Dendritic cell treated with granulocyte-macrophage colony-stimulating factor and Interleukin-4, amounts not matched to agents 40 ng/mL and 50 ng/mL, for 4 days (primary cell): ENCODE measurements at regions not wholly inside any gene's neighbourhood (a gene's known extent, or its start where the extent isn't known, plus 50 kb on each side); places are given as distances from the start of the nearest gene placed in this dataset.

Source experiments
- H3K27ac Mint-ChIP-seq: one replicate; pipeline ENCODE4 v1.8.0; 2022; ENCODE audit warnings: mild to moderate bottlenecking, mixed read lengths
- H3K27me3 Mint-ChIP-seq: one replicate; pipeline ENCODE4 v1.8.0; 2022; ENCODE audit warnings: mild to moderate bottlenecking, mixed read lengths
- H3K36me3 Mint-ChIP-seq: one replicate; pipeline ENCODE4 v1.8.0; 2022; ENCODE audit warnings: low read depth, mixed read lengths
- H3K4me1 Mint-ChIP-seq: one replicate; pipeline ENCODE4 v1.8.0; 2022; ENCODE audit warnings: low read depth, mixed read lengths
- H3K4me3 Mint-ChIP-seq: one replicate; pipeline ENCODE4 v1.8.0; 2022; ENCODE audit warnings: mild to moderate bottlenecking, moderate library complexity, mixed read lengths
- H3K9me3 Mint-ChIP-seq: one replicate; pipeline ENCODE4 v1.8.0; 2022; ENCODE audit warnings: mixed read lengths
- intact Hi-C: fragments of 100-400 bp; cut with micrococcal nuclease; formaldehyde crosslinking; loops from one replicate; pipeline ENCODE4 v1.15.0; 2022

DNA sequence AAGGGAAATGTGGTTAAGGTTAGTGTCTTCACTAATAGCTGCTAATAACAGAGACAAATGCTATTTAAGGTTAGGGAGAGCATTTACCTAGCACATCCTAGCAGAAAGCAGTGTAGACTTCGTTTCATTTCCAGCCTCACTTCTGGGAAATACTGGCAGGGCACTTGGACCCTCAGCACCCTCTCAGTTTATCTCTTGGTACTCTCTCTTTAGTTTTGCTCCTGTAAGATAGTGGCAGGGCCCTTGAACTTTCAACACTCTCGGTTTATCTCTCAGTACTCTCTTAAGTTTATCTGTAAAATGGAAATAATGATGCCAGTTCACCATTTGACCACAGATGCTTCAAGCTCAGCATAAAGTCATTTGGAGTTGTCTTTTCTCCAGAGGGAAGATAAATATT is 118.4 kb downstream of the MBL2 start:
- no peaks in the 10 kb centered on the region for H3K27me3 Mint-ChIP-seq
- H3K4me1 Mint-ChIP-seq = no peaks in the 10 kb centered on the region
- no peaks in the 10 kb centered on the region for H3K9me3 Mint-ChIP-seq
- H3K4me3 Mint-ChIP-seq = no peak overlapping the region
- H3K27ac Mint-ChIP-seq = no peak overlapping the region
- H3K36me3 Mint-ChIP-seq = no peaks in the 10 kb centered on the region
- intact Hi-C loops = no loop called here

DNA sequence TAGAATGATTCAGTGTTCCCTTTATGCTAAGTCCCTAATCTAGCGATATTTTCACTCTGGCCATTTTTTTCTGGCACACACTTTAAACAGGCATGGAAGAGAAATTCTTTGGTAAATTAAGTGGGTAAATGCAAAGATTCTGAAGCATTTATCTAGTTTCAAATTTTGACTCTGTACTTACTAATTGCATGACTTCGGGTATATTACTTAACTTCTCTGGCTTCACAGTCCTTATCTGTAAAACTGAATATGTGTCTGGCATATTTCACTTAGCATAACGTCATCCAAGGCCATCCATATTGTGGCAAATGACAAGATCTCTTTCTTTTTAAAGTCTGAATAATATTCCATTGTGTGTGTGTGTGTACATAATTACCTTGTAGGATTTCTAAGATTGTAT is 114.5 kb downstream of the MBL2 start:
- H3K27me3 Mint-ChIP-seq = no peaks in the 10 kb centered on the region
- no peaks in the 10 kb centered on the region for H3K4me1 Mint-ChIP-seq
- no peak overlapping the region for H3K27ac Mint-ChIP-seq
- no peaks in the 10 kb centered on the region for H3K36me3 Mint-ChIP-seq
- H3K4me3 Mint-ChIP-seq = no peak overlapping the region
- no peaks in the 10 kb centered on the region for H3K9me3 Mint-ChIP-seq
- intact Hi-C loops = no loop called here

DNA sequence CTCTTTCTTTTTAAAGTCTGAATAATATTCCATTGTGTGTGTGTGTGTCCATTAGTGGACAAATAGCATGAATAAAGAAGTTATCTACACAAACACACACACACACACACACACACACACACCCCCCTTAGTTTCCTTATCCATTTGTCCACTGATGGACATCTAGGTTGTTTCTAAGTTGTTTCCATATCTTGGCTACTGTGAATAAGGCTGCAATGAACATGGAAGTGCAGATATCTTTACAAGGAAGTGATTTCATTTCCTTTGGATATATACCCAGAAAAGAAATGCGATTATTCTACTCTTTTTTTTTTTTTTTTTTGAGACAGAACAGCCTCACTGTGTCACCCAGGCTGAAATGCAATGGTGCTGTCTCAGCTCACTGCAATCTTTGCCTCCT is 113.5 kb downstream of the MBL2 start:
- H3K4me3 Mint-ChIP-seq = no peak overlapping the region
- H3K4me1 Mint-ChIP-seq = no peaks in the 10 kb centered on the region
- no peaks in the 10 kb centered on the region for H3K36me3 Mint-ChIP-seq
- no peaks in the 10 kb centered on the region for H3K27me3 Mint-ChIP-seq
- no peaks in the 10 kb centered on the region for H3K9me3 Mint-ChIP-seq
- intact Hi-C loops = no loop called here
- no peak overlapping the region for H3K27ac Mint-ChIP-seq

DNA sequence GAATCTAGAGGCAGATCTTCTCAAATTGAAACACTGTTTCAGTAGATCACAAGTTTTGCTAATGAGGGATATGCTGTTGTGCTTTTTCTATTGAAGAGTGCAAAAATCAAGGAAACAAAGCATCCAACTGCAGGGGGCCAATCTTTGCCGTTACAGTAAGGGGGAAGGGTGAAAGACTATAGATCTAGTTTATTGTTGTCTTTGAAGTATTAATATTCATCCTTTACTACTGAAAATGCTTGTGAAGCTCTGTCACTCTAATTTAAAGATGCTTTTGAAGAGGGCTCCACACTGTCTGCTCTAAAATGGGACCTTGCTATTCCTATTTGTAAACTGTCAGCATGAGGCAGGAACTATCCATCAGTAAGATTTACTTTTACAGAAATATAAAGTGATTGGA is 110.3 kb downstream of the MBL2 start:
- no peaks in the 10 kb centered on the region for H3K36me3 Mint-ChIP-seq
- H3K4me3 Mint-ChIP-seq = no peak overlapping the region
- intact Hi-C loops = no loop called here
- no peaks in the 10 kb centered on the region for H3K27me3 Mint-ChIP-seq
- H3K27ac Mint-ChIP-seq = no peak overlapping the region
- H3K4me1 Mint-ChIP-seq = no peaks in the 10 kb centered on the region
- H3K9me3 Mint-ChIP-seq = peaks cover 17% of the 10 kb centered on the region

DNA sequence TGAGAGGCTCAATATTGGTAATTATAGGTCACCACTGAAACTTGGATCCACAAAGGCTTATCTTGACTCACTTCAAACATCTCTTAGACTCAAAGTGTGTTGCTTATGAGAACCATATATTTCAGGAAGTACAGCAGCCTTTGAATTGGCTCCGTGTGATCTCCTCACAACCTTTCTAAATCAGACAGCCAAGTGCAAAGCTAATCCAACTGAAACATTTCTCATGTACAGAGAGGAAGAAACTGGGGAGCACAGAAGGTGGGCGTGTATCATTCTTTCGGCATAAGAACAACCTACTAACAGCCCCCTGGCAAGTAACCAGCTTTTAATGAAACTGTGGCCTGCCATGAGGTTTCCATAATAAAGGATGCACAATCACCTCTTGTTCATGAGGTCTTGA is 109.4 kb downstream of the MBL2 start:
- no peaks in the 10 kb centered on the region for H3K4me1 Mint-ChIP-seq
- intact Hi-C loops = no loop called here
- no peaks in the 10 kb centered on the region for H3K36me3 Mint-ChIP-seq
- H3K4me3 Mint-ChIP-seq = no peak overlapping the region
- no peak overlapping the region for H3K27ac Mint-ChIP-seq
- no peaks in the 10 kb centered on the region for H3K27me3 Mint-ChIP-seq
- H3K9me3 Mint-ChIP-seq = peaks cover 19% of the 10 kb centered on the region

DNA sequence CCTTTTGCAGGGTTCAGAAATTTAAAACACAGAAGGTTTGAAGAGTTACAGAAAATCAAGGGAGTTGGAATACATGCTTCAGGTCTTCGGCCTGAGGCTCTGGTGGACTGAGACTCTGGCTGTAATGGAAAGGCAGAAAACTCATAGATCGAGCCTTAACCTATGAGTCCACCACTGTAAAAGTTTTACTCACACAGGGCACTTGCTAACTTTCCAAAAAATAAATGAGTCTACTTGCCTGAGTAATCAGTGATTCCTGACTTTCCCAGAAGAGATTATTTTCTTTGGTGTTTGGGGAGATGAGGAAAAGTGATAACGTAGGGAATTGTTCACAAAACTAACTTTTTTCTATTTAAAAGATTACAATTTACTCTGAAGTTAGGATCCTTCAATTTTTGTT is 108.0 kb downstream of the MBL2 start:
- Mint-ChIP-seq H3K27ac (no peak overlapping the region), H3K4me1 (no peaks in the 10 kb centered on the region), H3K36me3 (no peaks in the 10 kb centered on the region), H3K9me3 (peaks cover 22% of the 10 kb centered on the region), H3K27me3 (no peaks in the 10 kb centered on the region), H3K4me3 (no peak overlapping the region)
- intact Hi-C loops = no loop called here

DNA sequence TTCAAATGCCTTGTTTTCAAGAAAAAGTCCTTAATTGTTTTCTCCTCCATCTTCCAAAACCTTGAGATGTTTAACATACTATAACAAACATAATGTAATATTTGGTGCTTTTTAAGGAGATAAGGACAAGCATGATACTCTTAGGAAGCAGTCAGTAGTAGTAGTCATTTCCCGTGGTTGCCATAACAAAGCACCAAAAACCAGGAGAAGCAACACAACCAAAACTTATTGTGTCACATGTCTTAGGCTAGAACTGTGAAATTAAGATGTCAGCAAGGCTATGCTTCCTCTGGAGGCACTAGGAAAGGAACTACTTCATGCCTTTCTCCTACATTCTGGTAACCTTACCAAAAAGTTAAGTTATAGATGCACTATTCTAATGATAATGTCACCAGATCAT is 106.8 kb downstream of the MBL2 start:
- Mint-ChIP-seq H3K27ac (no peak overlapping the region), H3K4me1 (no peaks in the 10 kb centered on the region), H3K27me3 (no peaks in the 10 kb centered on the region), H3K4me3 (no peak overlapping the region), H3K9me3 (peaks cover 29% of the 10 kb centered on the region), H3K36me3 (no peaks in the 10 kb centered on the region)
- intact Hi-C loops = no loop called here

DNA sequence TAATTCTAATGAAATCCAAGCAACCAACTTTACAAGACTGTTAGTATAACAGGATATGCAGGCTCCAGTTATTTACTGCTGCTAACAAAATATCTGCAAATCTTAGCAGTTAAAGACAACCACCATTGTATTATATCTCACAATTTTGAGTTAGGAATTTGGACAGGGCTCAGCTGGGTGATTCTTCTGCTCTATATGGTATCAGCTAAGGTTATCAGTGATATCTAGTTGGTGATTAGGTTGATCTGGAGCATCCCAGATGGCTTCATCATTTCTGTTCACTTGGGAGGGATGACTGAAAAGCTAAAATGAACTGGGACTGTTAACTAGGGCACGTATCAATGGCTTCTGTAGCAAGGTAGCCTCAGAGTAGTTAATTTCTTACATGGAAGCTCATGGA is 105.7 kb downstream of the MBL2 start:
- intact Hi-C loops = no loop called here
- H3K36me3 Mint-ChIP-seq = no peaks in the 10 kb centered on the region
- H3K4me3 Mint-ChIP-seq = no peak overlapping the region

DNA sequence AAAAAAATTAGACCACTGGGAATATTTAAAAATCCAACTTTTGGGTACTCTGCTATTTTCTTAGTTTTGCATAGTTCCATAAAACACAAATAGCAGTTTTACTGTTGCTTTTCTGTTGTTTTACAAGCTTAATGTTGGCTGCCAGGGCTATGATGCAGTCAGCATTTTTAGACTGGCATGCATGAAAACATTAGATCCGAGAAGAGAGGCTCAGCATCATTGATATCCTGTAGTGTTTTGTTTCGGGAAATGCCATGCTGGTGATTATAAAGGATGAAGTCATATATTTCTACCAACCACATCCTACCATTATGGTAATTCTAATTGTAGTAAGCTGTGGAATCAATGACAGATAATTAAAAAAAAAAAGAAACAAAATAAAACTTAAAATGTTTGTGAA is 104.6 kb downstream of the MBL2 start:
- H3K36me3 Mint-ChIP-seq = no peaks in the 10 kb centered on the region
- no peak overlapping the region for H3K4me3 Mint-ChIP-seq
- intact Hi-C loops = no loop called here
- no peak overlapping the region for H3K27ac Mint-ChIP-seq
- H3K27me3 Mint-ChIP-seq = no peaks in the 10 kb centered on the region
- H3K4me1 Mint-ChIP-seq = no peaks in the 10 kb centered on the region
- H3K9me3 Mint-ChIP-seq = peaks cover 29% of the 10 kb centered on the region

More for the DNA sequence above, 105.7 kb downstream of the MBL2 start:
- no peaks in the 10 kb centered on the region for H3K4me1 Mint-ChIP-seq
- H3K9me3 Mint-ChIP-seq = peaks cover 29% of the 10 kb centered on the region
- no peak overlapping the region for H3K27ac Mint-ChIP-seq
- no peaks in the 10 kb centered on the region for H3K27me3 Mint-ChIP-seq

DNA sequence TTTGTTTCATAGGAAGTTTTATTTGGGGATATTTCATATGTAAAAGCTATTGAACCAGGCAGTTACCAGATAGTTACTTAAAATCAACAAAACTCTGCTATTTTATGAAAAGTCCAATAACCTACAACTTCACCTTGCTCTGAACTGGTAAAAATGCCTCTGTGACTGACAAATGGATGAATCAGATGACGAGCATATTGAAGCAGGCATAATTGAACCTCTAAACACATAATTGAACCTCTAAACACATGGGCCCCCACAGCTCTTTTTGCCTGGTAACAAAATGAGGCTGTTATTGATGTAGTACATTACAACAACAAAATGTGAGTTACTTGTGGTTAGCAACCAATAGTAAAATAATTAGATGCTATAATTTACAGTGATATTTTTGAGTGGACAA is 99.7 kb downstream of the MBL2 start:
- no peaks in the 10 kb centered on the region for H3K36me3 Mint-ChIP-seq
- H3K9me3 Mint-ChIP-seq = peaks cover 21% of the 10 kb centered on the region
- no peak overlapping the region for H3K4me3 Mint-ChIP-seq
- H3K27ac Mint-ChIP-seq = no peak overlapping the region
- no peaks in the 10 kb centered on the region for H3K4me1 Mint-ChIP-seq
- intact Hi-C loops = no loop called here
- H3K27me3 Mint-ChIP-seq = no peaks in the 10 kb centered on the region

DNA sequence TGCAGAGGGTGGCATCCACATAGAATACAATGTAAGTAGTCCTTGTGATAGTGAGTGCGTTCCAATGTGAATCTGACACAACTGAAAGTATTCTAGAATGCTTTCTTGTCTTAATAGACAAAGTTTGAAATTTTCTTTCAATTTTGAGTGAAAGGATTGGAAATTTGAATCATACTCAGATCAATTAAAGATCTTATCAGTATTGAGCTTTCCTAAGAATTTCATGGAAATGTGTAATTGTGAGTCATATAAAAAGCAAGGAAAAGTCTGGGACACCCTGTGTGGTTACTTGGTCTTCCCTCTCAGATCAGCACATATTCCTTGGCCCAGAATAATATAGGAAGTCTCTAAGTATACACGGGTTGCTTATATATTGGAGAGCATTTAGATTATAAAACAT is 99.1 kb downstream of the MBL2 start:
- H3K27ac Mint-ChIP-seq = no peak overlapping the region
- H3K27me3 Mint-ChIP-seq = no peaks in the 10 kb centered on the region
- no peaks in the 10 kb centered on the region for H3K4me1 Mint-ChIP-seq
- no peak overlapping the region for H3K4me3 Mint-ChIP-seq
- no peaks in the 10 kb centered on the region for H3K36me3 Mint-ChIP-seq
- peaks cover 21% of the 10 kb centered on the region for H3K9me3 Mint-ChIP-seq
- intact Hi-C loops = no loop called here

DNA sequence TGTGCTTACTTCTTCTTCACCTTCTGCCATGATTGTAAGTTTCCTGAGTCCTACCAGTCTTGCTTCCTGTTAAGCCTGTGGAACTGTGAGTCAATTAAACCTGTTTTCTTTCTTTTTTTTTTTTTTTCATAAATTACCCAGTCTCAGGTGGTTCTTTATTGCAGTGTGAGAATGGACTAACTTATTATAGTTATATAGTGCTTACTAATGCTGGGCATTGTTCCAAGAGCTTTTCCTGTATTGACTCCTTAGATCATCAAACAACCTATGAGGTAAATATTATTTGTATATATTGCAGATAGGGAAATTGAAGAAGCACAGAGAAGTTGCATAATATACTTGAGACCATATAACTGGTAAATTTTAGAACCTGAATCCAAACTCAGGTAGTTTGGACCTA is 98.1 kb downstream of the MBL2 start:
- H3K4me3 Mint-ChIP-seq = no peak overlapping the region
- no peaks in the 10 kb centered on the region for H3K4me1 Mint-ChIP-seq
- H3K36me3 Mint-ChIP-seq = no peaks in the 10 kb centered on the region
- H3K9me3 Mint-ChIP-seq = peaks cover 20% of the 10 kb centered on the region
- intact Hi-C loops = no loop called here
- no peak overlapping the region for H3K27ac Mint-ChIP-seq
- H3K27me3 Mint-ChIP-seq = no peaks in the 10 kb centered on the region

DNA sequence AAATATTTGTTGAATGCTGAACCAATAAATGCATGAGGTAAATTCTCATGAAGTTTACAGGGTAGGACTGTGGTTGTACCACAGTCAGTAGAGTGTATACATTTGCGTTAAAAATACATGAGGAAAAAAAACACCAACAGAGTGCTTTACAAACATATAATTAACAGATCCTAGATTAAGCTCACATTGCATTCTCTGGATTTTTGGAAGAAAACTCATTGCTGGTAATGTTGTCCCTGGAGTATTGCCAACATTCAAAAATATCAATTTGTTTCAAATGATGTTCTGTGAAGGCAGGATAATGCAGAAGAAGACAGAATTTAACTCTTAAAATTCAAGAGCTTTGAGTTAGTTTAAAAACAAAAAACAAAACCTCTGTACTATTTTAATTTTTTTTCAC is 95.5 kb downstream of the MBL2 start:
- H3K4me1 Mint-ChIP-seq = no peaks in the 10 kb centered on the region
- no peaks in the 10 kb centered on the region for H3K36me3 Mint-ChIP-seq
- no peak overlapping the region for H3K4me3 Mint-ChIP-seq
- H3K27ac Mint-ChIP-seq = no peak overlapping the region
- intact Hi-C loops = no loop called here
- H3K27me3 Mint-ChIP-seq = no peaks in the 10 kb centered on the region
- peaks cover 12% of the 10 kb centered on the region for H3K9me3 Mint-ChIP-seq

DNA sequence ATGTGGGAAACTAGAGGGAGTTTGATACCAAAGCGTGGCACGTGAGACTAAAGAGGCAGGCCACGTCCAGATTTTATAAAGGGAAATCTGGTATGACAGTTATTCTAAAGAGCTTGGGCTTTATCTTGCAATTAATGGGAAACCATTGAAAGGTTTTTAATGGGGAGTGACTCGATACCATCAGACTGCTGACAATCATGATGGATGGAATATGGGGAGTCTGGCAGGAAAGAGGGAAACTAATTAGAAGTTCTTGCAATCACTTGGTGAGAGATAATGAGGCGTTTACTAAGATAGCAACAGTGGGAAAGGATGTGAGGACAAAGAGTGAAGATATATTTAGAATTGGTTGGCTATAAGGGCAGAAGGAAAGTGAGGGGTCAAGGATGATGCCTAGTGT is 94.0 kb downstream of the MBL2 start:
- Mint-ChIP-seq H3K9me3 (peaks cover 12% of the 10 kb centered on the region), H3K27me3 (no peaks in the 10 kb centered on the region), H3K36me3 (no peaks in the 10 kb centered on the region), H3K27ac (no peak overlapping the region), H3K4me3 (no peak overlapping the region), H3K4me1 (no peaks in the 10 kb centered on the region)
- intact Hi-C loops = no loop called here

DNA sequence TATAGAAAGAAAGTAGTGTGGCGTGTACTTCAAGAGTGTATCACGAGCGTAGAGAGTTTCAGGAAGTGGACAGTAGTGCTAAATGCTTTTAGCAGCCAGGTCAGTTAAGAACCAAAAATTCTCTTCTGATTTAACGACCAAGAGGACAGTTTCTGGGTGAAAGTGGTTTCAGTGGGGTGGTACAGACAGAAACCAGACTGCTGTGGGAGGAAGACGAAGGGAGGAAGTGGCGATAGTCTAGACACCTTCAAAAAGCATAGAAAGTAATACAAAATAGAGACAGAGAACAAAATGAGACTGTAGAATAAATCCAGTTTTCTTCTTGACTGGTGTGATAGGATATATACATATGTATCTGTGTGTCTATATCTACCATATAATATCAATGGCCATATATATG is 93.5 kb downstream of the MBL2 start:
- Mint-ChIP-seq H3K9me3 (peaks cover 12% of the 10 kb centered on the region), H3K27me3 (no peaks in the 10 kb centered on the region), H3K4me1 (no peaks in the 10 kb centered on the region), H3K36me3 (no peaks in the 10 kb centered on the region), H3K27ac (no peak overlapping the region), H3K4me3 (no peak overlapping the region)
- intact Hi-C loops = no loop called here

DNA sequence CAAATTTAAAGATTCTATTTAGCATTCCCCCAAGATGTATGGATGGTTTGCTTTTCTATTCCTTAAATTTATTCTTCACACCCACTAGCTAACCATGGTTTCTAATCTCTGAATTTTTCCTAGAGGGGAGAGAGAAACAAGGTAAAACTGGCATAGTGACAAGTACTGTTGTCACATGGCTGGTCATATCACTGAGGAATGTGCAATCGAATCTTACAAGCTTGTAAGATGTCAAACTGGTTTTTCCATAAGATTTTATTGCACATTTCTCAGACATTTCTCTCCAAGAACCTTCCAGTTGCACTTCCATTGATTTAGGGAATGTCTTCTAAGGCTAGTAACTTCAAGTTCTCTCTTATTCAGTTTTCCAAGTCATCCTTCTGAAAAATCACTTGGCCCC is 89.8 kb downstream of the MBL2 start:
- no peak overlapping the region for H3K4me3 Mint-ChIP-seq
- intact Hi-C loops = no loop called here
- H3K27me3 Mint-ChIP-seq = no peaks in the 10 kb centered on the region
- no peaks in the 10 kb centered on the region for H3K36me3 Mint-ChIP-seq
- H3K9me3 Mint-ChIP-seq = peaks cover 6% of the 10 kb centered on the region
- no peaks in the 10 kb centered on the region for H3K4me1 Mint-ChIP-seq
- H3K27ac Mint-ChIP-seq = no peak overlapping the region
